GM12873 (cell line): ENCODE measurements at regions not wholly inside any gene's neighbourhood (a gene's known extent, or its start where the extent isn't known, plus 50 kb on each side); places are given as distances from the start of the nearest gene placed in this dataset.

Source experiments
- TF ChIP-seq, protein P1 (sequence below): IDR thresholded peaks from 2 replicates; pipeline ENCODE4 v1.5.1; 2012; ENCODE audit warnings: low read depth, mild to moderate bottlenecking, moderate library complexity, low read length, control low read depth; ENCODE audit not compliant: insufficient read depth; ENCODE audit errors: missing control alignments

GRCh38 chr14:71834284-71835204 lies 97.7 kb upstream of the RGS6 start:
- TF ChIP-seq, protein P1, sequence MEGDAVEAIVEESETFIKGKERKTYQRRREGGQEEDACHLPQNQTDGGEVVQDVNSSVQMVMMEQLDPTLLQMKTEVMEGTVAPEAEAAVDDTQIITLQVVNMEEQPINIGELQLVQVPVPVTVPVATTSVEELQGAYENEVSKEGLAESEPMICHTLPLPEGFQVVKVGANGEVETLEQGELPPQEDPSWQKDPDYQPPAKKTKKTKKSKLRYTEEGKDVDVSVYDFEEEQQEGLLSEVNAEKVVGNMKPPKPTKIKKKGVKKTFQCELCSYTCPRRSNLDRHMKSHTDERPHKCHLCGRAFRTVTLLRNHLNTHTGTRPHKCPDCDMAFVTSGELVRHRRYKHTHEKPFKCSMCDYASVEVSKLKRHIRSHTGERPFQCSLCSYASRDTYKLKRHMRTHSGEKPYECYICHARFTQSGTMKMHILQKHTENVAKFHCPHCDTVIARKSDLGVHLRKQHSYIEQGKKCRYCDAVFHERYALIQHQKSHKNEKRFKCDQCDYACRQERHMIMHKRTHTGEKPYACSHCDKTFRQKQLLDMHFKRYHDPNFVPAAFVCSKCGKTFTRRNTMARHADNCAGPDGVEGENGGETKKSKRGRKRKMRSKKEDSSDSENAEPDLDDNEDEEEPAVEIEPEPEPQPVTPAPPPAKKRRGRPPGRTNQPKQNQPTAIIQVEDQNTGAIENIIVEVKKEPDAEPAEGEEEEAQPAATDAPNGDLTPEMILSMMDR: no peak

- TF ChIP-seq, protein P1: no peak
These were observed 80.0 kb upstream of the RGS6 start for GRCh38 chr14:71852181-71852580.

- TF ChIP-seq, protein P1: peak; percentile 86
These were observed 76.7 kb upstream of the RGS6 start for GRCh38 chr14:71855399-71856036.

DNA sequence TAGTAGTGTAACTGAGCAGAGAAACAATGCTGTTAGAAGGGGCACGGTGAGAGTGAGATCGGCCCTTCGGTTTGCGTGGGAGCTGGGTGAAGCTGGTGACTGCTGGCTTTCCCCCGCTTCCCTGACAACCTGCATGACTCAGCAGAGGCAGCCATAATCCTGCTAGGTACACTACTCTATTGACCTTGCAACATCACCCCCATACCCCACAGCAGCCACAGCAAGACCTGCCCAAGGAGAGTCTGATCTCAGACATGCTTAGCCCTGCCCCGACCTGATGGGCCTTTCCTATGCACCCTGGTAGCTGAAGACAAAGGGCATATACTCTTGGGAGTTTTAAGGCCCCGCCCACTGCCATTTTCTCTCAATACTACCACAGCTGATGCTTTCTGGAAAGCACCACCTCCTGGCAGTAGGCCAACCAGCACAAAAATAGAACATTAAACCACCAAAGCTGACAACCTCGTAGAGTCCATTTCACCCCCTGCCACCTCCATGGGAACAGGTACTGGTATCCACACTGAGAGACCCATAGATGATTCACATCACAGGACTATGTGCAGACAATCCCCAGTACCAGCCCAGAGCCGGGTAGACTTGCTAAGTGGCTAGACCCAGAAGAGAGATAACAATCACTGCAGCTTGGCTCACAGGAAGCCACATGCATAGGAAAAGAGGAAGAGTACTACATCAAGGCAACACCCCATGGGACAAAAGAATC lies 75.9 kb upstream of the RGS6 start:
- TF ChIP-seq, protein P1: no peak

DNA sequence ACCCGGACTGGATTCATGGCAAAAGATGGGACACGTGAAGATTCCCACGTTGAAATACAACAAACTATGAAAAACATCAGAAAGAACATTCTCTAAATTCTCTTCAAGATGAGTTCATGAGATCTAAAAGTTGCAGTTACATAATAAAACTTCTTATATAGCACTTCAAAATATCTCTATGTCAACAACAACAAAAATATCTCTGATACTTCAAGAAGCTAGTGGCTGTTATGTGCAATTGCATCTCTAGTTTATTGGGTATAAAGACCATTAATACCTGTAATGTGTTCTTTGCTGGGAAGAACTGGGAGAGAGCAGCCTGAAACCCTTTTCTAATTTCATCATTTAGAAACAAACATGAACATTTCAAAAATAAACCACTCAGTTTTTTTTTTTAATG lies 69.2 kb upstream of the RGS6 start:
- TF ChIP-seq, protein P1: no peak

DNA sequence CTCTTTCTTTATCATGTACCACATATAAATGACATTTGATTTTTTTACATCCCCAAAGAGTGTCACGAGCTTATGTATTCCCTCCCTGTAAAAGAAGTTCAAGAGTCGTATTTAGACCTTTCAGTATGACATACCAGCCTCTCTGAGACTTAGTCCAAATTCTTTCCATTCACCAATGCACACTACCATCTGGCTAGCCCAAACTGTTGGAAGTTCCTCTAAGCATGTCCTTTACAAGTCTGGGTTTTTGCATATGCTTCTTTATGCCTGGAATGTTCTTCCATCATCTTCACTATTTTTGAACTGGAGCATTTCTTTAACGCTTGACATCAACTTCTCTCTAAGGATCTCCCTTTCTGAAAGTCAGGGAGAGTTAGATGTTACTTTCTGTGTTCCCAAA lies 68.5 kb upstream of the RGS6 start:
- TF ChIP-seq, protein P1: no peak
